Thoracic aorta (tissue), 2 donors: ENCODE measurements at regions not wholly inside any gene's neighbourhood (a gene's known extent, or its start where the extent isn't known, plus 50 kb on each side); places are given as distances from the start of the nearest gene placed in this dataset.

Experiments
- ATAC-seq: fragments of 150-250 bp; one replicate; pipeline ENCODE4 v1.8.0; 2017; ENCODE audit warnings: low read depth; ENCODE audit not compliant: insufficient number of reproducible peaks, low FRiP score
- DNase-seq: peaks from one replicate; pipeline ENCODE4 v3.0.0-alpha.2; 2020; ENCODE audit warnings: low spot score
- H3K27ac ChIP-seq, 2 donors: fragments of 200-600 bp; sonication (generic); 1 replicate in 1 of 2; 2 replicates in 1 of 2; pipeline ENCODE4 v1.5.1; 2016; ENCODE audit warnings: mild to moderate bottlenecking in 2 of 2, moderate library complexity in 2 of 2
- H3K27me3 ChIP-seq: fragments of 200-600 bp; sonication (generic); replicated peaks from 2 replicates; pipeline ENCODE4 v1.6.0; 2016; ENCODE audit warnings: mild to moderate bottlenecking; ENCODE audit not compliant: insufficient read depth
- H3K36me3 ChIP-seq: fragments of 200-600 bp; sonication (generic); one replicate; pipeline ENCODE4 v1.5.1; 2016
- H3K4me1 ChIP-seq, 2 donors: fragments of 200-600 bp; sonication (generic); 1 replicate in 1 of 2; 2 replicates in 1 of 2; pipeline versions ENCODE4 v1.5.1 to v1.6.0; 2016; ENCODE audit warnings: low read depth in 2 of 2, mild to moderate bottlenecking in 1 of 2; ENCODE audit not compliant: control insufficient read depth in 1 of 2
- H3K4me3 ChIP-seq: fragments of 200-600 bp; sonication (generic); 2 replicates; pipeline ENCODE4 v1.5.1; 2016; ENCODE audit warnings: mild to moderate bottlenecking
- H3K9me3 ChIP-seq: fragments of 200-600 bp; sonication (generic); 2 replicates; pipeline ENCODE4 v1.5.1; 2016
- TF ChIP-seq, protein P1 (sequence below): fragments of 200-600 bp; sonication (generic); IDR thresholded peaks from one replicate; pipeline ENCODE4 v1.5.1; 2019; ENCODE audit warnings: antibody characterized with exemption

GRCh38 chr12:67137256-67137655, 131.9 kb upstream of the CAND1 start:
- Histone ChIP-seq H3K27ac (no peak overlapping the region), H3K9me3 (no peaks in the 10 kb centered on the region), H3K27me3 (no peaks in the 10 kb centered on the region), H3K4me1 (no peaks in the 10 kb centered on the region), H3K4me3 (no peak overlapping the region), H3K36me3 (no peaks in the 10 kb centered on the region)
- DNase-seq, result no peak
- no peak for ATAC-seq
- TF ChIP-seq, protein P1, sequence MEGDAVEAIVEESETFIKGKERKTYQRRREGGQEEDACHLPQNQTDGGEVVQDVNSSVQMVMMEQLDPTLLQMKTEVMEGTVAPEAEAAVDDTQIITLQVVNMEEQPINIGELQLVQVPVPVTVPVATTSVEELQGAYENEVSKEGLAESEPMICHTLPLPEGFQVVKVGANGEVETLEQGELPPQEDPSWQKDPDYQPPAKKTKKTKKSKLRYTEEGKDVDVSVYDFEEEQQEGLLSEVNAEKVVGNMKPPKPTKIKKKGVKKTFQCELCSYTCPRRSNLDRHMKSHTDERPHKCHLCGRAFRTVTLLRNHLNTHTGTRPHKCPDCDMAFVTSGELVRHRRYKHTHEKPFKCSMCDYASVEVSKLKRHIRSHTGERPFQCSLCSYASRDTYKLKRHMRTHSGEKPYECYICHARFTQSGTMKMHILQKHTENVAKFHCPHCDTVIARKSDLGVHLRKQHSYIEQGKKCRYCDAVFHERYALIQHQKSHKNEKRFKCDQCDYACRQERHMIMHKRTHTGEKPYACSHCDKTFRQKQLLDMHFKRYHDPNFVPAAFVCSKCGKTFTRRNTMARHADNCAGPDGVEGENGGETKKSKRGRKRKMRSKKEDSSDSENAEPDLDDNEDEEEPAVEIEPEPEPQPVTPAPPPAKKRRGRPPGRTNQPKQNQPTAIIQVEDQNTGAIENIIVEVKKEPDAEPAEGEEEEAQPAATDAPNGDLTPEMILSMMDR, result no peak

GRCh38 chr12:67141296-67142018, 127.7 kb upstream of the CAND1 start:
- no peaks in the 10 kb centered on the region for H3K27me3 ChIP-seq
- H3K36me3 ChIP-seq, result no peaks in the 10 kb centered on the region
- no peak for ATAC-seq
- H3K4me1 ChIP-seq, result no peaks in the 10 kb centered on the region
- TF ChIP-seq, protein P1, result no peak
- no peak overlapping the region for H3K27ac ChIP-seq
- H3K9me3 ChIP-seq, result no peaks in the 10 kb centered on the region
- no peak overlapping the region for H3K4me3 ChIP-seq
- DNase-seq, result no peak

GRCh38 chr12:67145692-67146091, 123.5 kb upstream of the CAND1 start:
- H3K36me3 ChIP-seq, result no peaks in the 10 kb centered on the region
- H3K9me3 ChIP-seq, result no peaks in the 10 kb centered on the region
- H3K27me3 ChIP-seq, result no peaks in the 10 kb centered on the region
- H3K27ac ChIP-seq, result no peak overlapping the region
- TF ChIP-seq, protein P1, result no peak
- ATAC-seq (no peak), DNase-seq (no peak)
- H3K4me1 ChIP-seq, result no peaks in the 10 kb centered on the region
- H3K4me3 ChIP-seq, result no peak overlapping the region

GRCh38 chr12:67147030-67147429, 122.1 kb upstream of the CAND1 start:
- no peaks in the 10 kb centered on the region for H3K36me3 ChIP-seq
- H3K27me3 ChIP-seq, result no peaks in the 10 kb centered on the region
- no peaks in the 10 kb centered on the region for H3K9me3 ChIP-seq
- H3K4me3 ChIP-seq, result no peak overlapping the region
- TF ChIP-seq, protein P1, result no peak
- DNase-seq (no peak), ATAC-seq (no peak)
- H3K27ac ChIP-seq, result no peak overlapping the region
- H3K4me1 ChIP-seq, result no peaks in the 10 kb centered on the region

DNA sequence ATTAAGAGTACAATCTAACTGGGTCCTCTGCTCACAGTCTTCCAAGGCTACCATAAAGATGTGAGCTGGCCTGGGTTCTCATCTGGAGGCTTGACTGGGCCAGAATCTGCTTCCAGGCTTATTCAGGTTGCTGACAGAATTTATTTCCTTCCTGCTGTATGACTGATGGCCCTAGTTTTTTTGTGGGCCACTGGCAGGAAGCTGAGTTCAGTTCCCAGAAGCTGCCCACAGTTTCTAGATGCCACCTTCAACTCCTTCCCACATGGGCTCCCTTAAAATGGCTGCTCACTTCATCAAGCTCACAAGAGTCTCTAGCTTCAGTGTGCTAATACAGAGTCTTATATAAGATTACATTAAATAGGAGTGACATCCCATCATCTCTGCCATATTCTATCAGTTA, 121.7 kb upstream of the CAND1 start:
- ATAC-seq (no peak), DNase-seq (no peak)
- Histone ChIP-seq H3K36me3 (no peaks in the 10 kb centered on the region), H3K4me3 (no peak overlapping the region), H3K27me3 (no peaks in the 10 kb centered on the region), H3K4me1 (no peaks in the 10 kb centered on the region), H3K9me3 (no peaks in the 10 kb centered on the region), H3K27ac (no peak overlapping the region)
- TF ChIP-seq, protein P1, result no peak
